Amniotic stem cell (primary cell): ENCODE measurements at regions not wholly inside any gene's neighbourhood (a gene's known extent, or its start where the extent isn't known, plus 50 kb on each side); places are given as distances from the start of the nearest gene placed in this dataset.

Experiments used
- DNase-seq: peaks from one replicate; lab custom pipeline; 2025; lab: John Stamatoyannopoulos, UW

DNA sequence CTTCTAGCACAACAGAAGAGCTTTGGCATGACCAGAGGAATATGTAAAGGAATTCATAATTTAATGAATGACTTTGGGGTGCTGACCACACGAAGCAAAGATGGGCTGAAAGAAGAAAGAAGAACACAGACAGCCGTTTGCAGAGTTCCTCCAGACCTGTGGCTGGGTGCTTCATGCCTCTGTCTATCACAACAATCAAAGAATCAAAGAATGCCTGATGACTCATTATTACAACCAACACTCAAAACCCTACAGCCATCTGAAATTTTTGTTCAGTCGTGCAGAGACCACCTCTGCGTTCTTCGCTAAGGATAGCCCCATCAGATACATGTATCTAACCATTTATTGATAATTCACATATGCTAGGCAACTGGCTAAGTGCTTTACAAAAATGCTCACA is 129.0 kb upstream of the PRICKLE2 start:
- no peak for DNase-seq

DNA sequence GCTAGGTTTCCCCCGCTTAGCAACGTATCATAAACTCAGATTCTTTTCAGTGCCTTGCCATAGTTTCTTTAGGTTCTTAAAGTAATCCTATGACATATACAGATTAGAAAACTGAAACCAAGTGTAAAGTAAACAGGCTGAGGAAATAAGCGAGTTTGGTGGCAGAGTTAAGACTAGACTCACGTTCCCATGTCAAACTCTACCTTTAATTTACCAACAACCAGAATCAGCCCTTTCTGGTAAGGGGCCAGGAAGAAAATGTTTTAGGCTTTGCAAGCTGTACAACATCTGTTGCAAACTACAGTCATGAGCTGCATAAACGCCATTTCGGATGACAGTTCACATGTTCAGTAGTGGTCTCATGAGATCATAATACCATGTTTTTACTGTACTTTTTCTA is 128.0 kb upstream of the PRICKLE2 start:
- DNase-seq = no peak

DNA sequence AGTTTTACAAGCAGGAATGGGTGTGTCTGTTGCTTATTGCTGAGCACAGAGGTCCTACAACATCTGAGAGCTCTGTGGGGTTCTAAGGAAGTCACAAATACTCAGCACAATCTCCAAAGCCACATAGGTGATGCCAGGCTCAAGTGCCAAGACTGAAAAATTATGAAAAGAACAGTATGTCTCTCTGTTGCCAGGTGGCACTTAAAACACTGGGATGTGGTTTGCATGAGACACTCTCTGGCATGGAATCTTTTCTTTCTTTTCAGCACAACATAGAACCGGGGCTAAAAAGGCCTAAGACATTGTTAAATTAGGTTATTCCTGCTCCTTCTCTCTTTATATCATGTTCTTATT is 127.3 kb upstream of the PRICKLE2 start:
- DNase-seq = no peak

DNA sequence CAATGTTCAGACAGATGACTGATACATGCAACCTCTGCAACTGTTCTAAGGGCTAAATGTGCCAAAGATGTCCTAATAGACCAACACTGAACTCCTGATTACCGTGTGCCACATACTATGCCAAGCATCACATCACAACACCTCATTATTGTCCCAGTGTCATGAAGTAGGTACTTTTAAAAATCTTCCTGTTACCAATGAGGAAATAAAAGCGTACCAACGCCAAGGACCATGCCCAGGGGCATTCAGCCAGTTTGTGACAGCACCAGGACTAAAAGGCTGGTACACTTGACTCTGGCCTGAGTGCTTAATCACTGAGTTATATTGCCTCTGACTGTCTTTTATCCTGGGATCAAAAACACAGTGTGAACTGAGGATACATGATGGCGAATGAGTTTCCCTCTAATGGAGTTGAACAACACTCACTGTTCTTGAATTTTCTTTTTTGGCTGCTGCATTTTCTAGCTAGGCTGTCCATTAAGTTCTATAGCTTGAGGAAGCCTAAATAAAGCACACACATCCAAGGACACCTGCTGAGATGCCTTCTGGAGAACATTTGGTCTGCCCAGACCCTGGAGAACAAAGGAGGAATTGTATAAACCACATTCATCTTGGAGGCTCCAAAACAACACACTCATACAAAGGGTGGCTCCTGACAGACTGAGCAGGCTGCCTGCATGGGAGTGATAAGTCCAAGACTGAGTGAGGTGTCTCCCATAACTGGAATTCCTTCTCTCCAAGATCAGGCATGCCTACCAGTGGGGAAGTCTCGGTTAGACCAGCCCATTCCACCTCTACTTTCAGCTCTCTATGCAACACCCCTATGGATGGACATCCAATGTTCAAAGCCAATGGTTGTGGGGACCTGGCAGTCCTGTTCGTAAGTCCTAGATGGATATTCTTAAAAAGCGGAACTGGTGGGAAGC is 126.7 kb upstream of the PRICKLE2 start:
- DNase-seq = no peak

DNA sequence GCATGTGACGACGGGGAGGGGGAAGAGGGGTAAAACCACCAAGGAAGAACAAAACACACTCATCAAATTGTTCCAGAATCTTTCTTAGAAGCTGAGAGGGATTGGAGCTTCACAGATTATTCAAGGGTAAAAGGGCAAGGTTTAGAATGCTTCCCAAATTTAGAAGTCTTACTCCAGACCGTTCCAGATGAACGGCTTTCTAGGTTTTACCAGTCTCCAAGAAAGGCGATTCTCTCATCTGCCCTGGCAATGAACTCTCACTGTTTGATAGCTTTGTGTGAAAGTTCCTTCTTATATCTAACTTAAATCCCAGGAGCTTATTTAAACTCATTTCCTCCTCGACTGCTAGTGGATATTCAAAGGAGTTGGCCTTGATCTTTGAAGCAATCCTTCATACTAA is 124.3 kb upstream of the PRICKLE2 start:
- DNase-seq = no peak

DNA sequence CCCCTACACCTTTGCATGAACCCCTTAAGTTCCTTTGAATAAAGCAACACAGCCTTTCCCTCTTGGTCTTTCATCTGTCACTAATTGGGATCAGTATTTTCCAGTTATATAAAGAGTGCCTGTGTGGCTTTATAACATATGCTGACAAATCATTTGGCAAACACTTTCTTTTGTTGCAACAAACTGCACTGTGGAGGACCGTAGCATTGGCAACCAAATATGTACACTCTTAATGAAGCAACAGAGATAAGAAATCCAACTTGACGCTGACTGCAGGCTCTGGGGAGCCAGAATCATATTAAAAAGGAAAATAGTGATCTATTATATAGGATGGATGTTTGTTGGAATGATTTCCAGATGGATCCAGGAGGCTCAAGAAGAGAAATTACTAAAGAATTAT is 120.1 kb upstream of the PRICKLE2 start:
- DNase-seq = peak; percentile 20

DNA sequence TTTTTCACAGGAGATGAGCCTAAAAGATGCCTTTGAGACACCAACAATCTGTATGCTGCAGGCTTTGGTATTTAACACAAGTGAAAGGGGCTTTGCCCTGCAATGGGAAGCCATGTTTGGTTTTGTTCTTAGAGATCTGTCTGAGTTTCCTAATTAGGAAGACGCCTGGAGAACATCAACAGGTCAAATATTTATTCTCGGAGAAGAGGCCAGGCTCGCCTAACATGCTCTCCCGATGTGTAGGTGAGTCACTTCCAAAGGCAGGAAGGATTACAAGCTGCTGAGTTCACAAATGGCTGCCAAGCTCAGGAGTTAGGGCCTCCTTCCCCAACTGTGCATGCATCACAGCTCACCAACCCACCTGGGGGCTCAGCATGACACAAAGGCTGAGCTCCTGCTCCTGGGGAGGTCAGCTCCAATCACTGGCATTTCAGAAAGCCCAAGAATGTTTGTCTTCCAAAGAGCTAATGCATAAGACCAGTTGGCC is 119.5 kb upstream of the PRICKLE2 start:
- DNase-seq = no peak

DNA sequence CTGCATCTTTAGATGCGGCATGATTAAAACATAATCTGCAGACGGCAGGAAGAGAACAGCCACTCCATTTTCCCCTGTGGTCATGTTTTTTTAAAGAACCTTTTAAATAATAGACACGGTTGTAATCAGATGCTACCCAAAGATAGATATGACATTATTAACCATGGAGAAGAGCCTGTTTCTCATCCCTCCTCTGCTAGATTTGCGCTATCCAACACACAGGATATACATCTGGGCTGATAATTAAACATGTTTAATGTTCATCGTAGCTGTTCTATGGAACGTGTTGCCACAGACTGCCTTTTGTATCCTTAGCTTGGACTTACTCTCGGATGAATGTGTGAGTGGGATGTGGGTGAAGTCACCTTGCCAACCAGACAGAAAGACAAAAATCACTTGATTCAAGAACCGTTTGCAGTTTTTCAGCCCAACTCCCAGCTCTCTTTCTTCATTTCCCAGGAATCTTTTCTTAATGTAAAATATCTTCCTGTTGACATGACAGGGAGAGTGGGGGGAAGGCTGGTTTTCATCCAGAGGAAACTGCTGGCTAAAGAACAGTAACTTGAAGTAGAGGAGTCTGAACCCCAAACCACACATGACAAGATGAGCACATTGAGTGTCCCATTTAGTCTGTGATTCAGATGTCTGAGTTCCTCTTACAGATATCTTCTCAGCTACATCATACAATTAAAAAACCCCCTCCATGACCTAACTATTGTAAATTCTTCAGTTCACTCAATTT is 118.6 kb upstream of the PRICKLE2 start:
- DNase-seq = no peak

DNA sequence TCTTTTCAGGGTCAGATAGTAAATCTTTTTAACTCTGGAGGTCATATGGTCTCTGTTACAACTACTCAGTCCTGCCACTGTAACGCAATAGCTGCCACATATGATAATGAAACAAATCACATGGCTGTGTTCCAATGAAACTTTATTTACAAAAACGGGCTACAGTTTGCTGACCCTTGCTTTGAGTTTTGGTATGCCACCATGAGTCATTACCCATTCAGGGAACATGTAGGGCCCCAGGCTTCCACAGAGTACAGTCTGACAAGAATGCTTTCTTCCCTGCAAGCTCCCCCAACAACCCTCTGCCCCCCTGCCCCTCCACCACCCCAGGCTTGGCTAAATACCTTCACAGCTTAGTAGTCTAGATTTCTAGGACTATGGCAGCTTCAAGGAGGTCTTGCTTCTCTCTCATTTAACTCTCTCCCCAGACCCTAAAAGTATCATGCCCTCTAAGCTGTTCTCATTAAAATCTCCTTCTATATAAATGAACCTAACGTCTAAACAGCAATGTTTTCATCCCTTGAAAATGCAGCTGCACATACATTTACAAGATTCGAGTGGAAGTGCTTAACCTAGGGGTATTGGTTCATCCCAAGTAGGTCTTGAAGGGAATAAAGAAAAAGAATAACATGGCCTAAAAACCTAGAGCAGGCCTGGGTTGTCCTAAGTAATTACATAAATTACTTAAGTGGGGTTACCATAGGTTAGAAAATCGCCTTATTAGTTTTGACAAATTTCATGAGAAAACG is 117.8 kb upstream of the PRICKLE2 start:
- peak; percentile 63 for DNase-seq

DNA sequence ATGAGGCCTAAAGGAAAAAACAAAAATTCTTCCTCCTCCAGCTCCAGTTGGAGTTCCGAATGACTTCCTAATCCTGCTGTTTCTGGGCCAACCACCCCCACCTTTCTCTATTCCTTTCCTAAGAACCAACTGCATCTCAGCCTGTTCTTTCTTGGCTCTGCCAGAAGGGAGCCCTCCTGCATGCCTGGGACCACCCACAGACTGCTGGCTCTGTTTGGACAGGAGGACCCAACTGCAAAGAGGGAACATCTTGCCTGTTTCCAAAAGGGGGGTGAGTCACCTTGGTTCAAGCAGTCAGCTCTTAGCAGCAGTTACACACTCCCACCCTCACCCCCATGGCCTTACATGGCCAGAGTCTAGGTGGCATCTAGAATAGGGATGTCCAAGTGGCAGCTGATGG is 116.0 kb upstream of the PRICKLE2 start:
- no peak for DNase-seq

DNA sequence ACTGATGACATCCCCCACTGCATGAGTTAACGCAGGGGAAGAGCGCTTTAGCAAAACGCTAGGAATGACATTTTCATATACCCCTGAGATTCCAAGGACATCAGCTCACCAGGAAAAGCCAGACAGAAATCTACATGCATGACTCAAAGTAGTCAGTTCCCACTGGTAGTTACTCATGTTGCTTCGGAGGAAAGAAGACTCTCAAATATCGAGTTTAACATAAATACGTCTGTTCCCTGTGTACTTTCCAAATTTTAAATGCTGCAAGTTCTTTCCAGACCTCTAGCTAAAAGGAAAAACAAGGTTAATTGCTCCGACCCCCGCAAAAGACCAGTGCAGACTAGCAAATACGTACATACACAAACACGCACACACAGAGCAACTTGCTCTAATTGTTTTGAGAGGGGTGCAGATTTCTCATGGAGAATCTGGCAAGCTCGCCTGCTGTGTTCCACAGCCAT is 115.4 kb upstream of the PRICKLE2 start:
- DNase-seq = peak; percentile 61

DNA sequence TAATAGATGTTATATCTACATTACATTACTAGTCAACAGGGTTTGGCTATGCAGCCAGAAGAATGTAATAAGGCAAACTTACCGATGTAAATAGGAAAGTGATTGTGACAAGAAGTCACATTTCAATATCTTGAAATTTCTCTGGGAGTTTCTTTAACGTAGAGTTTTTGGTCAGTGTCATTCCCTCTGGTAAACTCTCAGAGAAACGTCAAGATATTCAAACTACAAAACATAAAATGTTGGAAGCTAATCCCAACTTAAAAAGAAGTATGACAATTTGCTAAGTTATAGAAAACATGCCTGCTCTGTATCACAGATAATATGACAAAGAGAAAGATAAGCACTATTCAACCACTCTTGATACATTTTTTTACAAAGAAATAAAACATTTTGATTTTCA is 111.2 kb upstream of the PRICKLE2 start:
- no peak for DNase-seq

DNA sequence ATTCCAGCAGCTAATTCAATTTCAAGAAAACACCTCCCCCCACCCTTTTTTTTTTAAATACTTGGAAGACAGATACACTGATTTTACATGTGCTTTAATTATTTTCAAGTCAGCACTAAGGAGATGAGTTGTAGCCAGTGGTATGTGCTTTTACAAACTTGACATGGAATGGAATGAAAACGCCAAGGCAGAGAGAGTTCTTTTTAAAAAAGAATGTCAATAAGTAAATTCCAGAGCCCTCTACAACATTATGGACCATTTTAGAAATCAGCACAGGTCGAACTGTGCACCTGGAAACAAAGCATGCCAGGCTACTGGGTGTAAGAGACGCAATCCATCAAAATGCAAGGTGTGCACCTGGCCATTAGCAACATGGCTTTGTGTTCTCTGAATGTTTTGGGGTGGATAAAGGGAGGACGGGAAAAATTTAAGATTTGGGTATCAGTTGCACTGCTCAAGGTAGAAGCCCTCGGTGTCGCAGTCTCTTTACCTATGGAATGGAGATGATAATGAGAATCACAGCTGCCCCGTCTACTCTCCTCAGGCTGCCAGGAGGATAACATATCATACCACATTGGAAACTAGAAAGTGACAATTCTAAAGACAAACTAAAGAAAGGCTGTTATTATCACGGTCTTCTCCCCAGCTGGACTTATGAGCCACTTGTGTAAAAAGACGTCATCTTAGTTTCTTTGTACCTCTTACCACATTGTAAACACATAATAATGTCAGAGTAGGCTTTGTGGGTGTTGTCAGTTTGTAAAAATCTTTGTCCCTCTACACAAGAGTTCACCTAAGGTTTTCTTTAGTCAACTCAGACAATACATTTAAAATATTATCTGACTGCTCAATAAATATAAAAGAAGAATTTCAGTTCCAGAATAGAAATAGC is 107.4 kb upstream of the PRICKLE2 start:
- DNase-seq = no peak

DNA sequence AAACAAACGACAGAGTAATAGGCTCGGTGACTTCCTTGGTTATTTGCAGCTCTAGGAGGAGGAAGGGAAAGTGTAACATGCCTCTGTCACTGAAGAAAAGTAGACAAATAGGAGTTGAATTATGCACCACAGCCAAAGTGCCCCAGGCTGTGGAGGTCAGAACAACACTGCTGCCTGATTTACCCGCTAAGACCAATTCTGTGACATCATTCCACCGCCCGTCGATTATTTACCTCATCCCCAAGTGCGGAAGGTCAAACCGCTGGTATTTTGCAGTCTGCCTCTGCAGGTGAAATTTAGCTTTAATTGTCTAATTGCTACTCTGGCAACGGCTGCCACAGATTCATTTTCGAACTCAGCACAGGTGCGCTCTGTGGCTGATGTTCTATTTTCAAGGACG is 106.3 kb upstream of the PRICKLE2 start:
- no peak for DNase-seq

DNA sequence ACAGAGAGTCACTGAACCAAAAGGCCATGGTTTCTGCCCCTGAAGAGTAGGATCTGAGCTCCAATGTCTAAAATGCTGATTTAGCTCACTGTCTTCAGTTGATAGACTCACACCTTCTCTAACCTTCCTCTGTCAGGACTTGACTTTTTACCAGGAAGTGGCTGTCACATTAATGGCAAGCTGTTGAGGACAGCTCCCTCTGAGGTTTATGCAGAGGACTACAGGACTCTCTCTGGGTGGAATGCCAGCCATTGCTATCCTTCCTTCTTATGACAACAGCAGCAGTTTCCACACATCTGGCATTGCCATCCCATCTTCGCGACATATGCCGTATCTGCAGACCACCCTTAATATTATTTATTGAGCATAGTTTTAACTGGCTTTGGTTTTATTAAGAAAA is 103.8 kb upstream of the PRICKLE2 start:
- no peak for DNase-seq

DNA sequence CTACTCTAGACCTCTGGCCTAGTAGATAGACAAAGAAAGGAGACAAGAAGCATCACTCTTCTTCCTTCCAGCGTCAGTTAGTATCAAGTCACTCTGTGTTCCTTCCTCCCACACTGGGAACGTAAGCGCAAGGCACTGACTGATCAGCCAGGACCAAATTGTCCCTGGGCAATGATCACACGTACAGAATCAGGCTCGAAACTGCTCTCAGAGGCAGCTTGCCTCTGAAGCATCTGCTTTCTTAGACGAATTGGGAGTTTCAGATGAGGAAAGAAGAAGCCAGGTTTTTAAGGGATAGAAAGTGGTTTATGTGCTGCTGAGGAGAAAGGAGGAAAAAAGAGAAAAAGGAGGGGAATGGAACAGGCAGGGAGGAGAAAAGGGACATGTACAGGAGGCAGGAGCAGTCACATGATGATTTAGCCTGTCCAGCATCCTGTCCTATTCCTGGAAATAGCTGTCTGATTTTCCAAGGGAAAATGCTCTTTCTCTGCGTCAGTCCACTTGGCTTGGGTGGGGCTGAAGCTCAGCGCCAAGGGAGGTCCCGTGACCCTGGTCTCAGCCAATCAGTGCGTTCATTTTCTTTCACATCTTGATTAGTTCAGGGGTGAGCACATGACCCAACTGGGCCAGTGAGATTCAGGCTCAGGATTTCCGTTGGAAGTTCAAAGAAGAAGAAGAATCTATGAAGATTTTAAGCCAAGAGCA is 102.0 kb upstream of the PRICKLE2 start:
- no peak for DNase-seq

DNA sequence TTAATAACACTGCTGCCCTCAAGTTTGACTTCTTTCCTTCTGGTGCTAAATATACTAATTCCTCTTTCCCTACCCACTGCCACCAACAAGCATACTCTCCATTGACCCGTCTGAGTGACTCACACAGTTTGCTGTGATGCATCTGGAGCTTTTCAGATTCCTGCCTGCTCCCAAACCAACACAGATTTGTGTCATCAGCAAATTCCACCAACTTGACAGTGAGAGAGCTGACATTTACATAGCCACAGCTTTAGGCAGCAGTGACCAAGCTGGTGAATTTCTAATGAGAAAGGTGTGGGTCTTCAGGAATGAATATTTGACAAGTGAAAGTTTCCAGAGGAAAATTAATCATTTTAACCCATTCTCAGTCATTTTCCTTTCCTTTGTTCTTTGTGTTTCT is 96.5 kb upstream of the PRICKLE2 start:
- DNase-seq = peak; percentile 70

DNA sequence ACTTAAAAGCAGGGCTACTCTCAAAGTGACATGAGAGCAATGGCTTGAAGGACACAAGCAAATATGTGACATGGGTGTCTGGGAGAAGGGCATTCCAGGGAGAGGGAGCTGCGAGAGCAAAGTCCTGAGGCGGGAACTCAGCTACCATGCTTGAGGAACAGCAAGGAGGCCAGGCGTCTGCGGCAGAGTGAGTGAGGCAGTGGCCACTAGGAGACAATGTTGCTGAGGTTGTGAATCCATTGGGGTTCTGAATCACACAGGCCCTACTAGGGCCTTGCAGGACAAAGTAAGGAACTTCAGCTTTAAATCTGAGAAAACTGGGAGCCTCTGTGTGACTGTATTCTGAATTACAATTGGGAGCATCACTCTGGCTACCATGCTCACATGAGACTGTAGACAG is 94.1 kb upstream of the PRICKLE2 start:
- no peak for DNase-seq

DNA sequence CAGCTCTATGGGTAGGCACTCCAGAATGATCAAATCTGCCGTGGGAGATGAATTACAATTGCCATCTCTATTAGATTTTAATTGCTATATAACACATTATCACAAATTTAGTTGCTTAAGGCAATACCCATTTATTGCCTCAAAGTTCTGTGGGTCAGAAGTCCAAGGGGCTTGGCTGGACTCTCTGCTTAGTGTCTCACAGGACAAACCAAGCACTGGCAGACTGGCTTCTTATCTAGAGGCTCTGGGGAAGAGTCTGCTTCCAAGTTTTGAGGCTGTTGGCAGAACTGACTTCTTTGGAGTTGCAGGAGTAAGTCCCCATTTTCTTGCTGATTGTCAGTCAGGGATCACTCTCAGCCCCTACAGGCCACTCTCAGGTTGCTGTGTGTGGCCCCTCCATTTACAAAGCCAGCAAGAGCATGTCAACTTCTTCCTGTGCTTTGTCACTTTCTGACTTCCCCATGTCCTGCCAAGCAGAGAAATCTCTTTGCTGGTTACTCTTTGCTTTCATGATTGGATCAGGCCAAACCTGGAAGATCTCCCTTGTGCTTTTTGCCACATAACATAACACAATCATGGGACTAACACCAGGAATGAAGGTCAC is 93.5 kb upstream of the PRICKLE2 start:
- no peak for DNase-seq

DNA sequence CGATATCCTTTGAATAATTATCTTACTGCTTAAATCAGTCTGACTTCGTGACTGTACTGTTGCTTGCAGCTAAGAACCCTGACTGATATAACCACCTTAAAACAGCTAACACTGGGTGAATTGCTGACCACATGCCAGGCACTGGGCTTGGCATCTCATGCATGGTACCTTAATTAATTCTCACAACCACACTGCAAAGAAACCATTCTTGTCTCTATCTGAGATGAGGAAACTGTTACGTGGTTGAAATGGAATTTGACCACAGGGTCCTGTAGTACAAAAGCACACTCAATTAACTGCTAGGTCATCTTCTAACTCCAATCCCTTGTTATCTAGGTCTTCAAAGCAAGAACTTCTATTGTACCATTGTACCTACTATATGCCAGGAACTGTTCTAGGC is 92.7 kb upstream of the PRICKLE2 start:
- no peak for DNase-seq
